H9 (cell line): ENCODE measurements at regions not wholly inside any gene's neighbourhood (a gene's known extent, or its start where the extent isn't known, plus 50 kb on each side); places are given as distances from the start of the nearest gene placed in this dataset.

ENCODE experiments used
- DNase-seq: peaks from one replicate; pipeline ENCODE4 v3.0.0-alpha.2; 2017
- H2AFZ ChIP-seq: one replicate; pipeline ENCODE4 v1.6.1; 2013; ENCODE audit warnings: mild to moderate bottlenecking, low read length, control low read depth, moderate library complexity
- H2AK5ac ChIP-seq: 2 replicates; pipeline ENCODE4 v1.6.1; 2013; ENCODE audit warnings: low read length, control low read depth, mixed read lengths; ENCODE audit not compliant: insufficient read length
- H2BK120ac ChIP-seq: one replicate; pipeline ENCODE4 v1.6.1; 2013; ENCODE audit warnings: low read depth, mild to moderate bottlenecking, low read length, control low read depth, inconsistent platforms; ENCODE audit not compliant: poor library complexity, severe bottlenecking
- H2BK12ac ChIP-seq: 2 replicates; pipeline ENCODE4 v1.6.1; 2013; ENCODE audit warnings: low read length, control low read depth, mixed read lengths, low read depth; ENCODE audit not compliant: insufficient read length
- H2BK15ac ChIP-seq: 2 replicates; pipeline ENCODE4 v1.6.1; 2013; ENCODE audit warnings: low read depth, low read length, control low read depth
- H2BK20ac ChIP-seq: one replicate; pipeline ENCODE4 v1.6.1; 2013; ENCODE audit warnings: low read depth, mild to moderate bottlenecking, low read length, control low read depth, inconsistent platforms; ENCODE audit not compliant: poor library complexity, severe bottlenecking
- H2BK5ac ChIP-seq: 2 replicates; pipeline ENCODE4 v1.6.1; 2013; ENCODE audit warnings: low read length, control low read depth, mixed read lengths; ENCODE audit not compliant: insufficient read length
- H3K14ac ChIP-seq: 2 replicates; pipeline ENCODE4 v1.6.1; 2013; ENCODE audit warnings: low read length, control low read depth; ENCODE audit not compliant: insufficient read depth
- H3K18ac ChIP-seq: 2 replicates; pipeline ENCODE4 v1.6.1; 2013; ENCODE audit warnings: low read depth, mild to moderate bottlenecking, mixed read lengths, low read length, control low read depth; ENCODE audit not compliant: insufficient read length
- H3K23ac ChIP-seq: 2 replicates; pipeline ENCODE4 v1.6.1; 2013; ENCODE audit warnings: low read length, control low read depth, mixed read lengths, low read depth; ENCODE audit not compliant: insufficient read length
- H3K23me2 ChIP-seq: 2 replicates; pipeline ENCODE4 v1.6.1; 2013; ENCODE audit warnings: low read depth, mild to moderate bottlenecking, mixed read lengths, low read length, control low read depth; ENCODE audit not compliant: insufficient read length, poor library complexity, severe bottlenecking
- H3K27ac ChIP-seq: 2 replicates; pipeline ENCODE4 v1.5.1; 2013; ENCODE audit warnings: low read length, control low read depth, mixed read lengths, low read depth; ENCODE audit not compliant: insufficient read length
- H3K27me3 ChIP-seq: 2 replicates; pipeline ENCODE4 v1.6.1; 2013; ENCODE audit warnings: low read length, control low read depth, inconsistent platforms; ENCODE audit not compliant: insufficient read depth
- H3K4ac ChIP-seq: 2 replicates; pipeline ENCODE4 v1.6.1; 2013; ENCODE audit warnings: low read depth, mild to moderate bottlenecking, control low read depth, inconsistent platforms, low read length, moderate library complexity
- H3K4me1 ChIP-seq: 2 replicates; pipeline ENCODE4 v1.6.1; 2013; ENCODE audit warnings: low read length, control low read depth, inconsistent platforms; ENCODE audit not compliant: insufficient read depth
- H3K4me2 ChIP-seq: 2 replicates; pipeline ENCODE4 v1.6.1; 2013; ENCODE audit warnings: low read length, control low read depth, mixed read lengths; ENCODE audit not compliant: insufficient read length, insufficient read depth
- H3K56ac ChIP-seq: 2 replicates; pipeline ENCODE4 v1.6.1; 2013; ENCODE audit warnings: low read depth, mild to moderate bottlenecking, mixed read lengths, low read length, control low read depth; ENCODE audit not compliant: insufficient read length
- H3K79me1 ChIP-seq: 2 replicates; pipeline ENCODE4 v1.6.1; 2013; ENCODE audit warnings: low read depth, mild to moderate bottlenecking, moderate library complexity, low read length, control low read depth, inconsistent platforms; ENCODE audit not compliant: insufficient read depth, poor library complexity, severe bottlenecking
- H3K79me2 ChIP-seq: 2 replicates; pipeline ENCODE4 v1.6.1; 2013; ENCODE audit warnings: low read length, control low read depth, inconsistent platforms; ENCODE audit not compliant: insufficient read depth
- H3K9ac ChIP-seq: 2 replicates; pipeline ENCODE4 v1.6.1; 2013; ENCODE audit warnings: low read length, control low read depth, mixed read lengths; ENCODE audit not compliant: insufficient read length; ENCODE audit errors: extremely low read depth
- H3K9me3 ChIP-seq: one replicate; pipeline ENCODE4 v1.6.1; 2013; ENCODE audit warnings: low read depth, low read length, inconsistent platforms; ENCODE audit not compliant: control insufficient read depth
- H3T11ph ChIP-seq: one replicate; pipeline ENCODE4 v1.6.1; 2013; ENCODE audit warnings: mild to moderate bottlenecking, low read length, control low read depth, inconsistent platforms
- H4K20me1 ChIP-seq: one replicate; pipeline ENCODE4 v1.6.1; 2013; ENCODE audit not compliant: control insufficient read depth, insufficient read length, insufficient read depth
- H4K5ac ChIP-seq: 2 replicates; pipeline ENCODE4 v1.6.1; 2013; ENCODE audit warnings: low read depth, mild to moderate bottlenecking, mixed read lengths, low read length, control low read depth; ENCODE audit not compliant: insufficient read length
- H4K8ac ChIP-seq: replicated peaks from 2 replicates; pipeline ENCODE4 v1.6.1; 2013; ENCODE audit warnings: low read length, control low read depth, mixed read lengths, low read depth; ENCODE audit not compliant: insufficient read length
- H4K91ac ChIP-seq: 2 replicates; pipeline ENCODE4 v1.6.1; 2013; ENCODE audit warnings: low read depth, mild to moderate bottlenecking, moderate library complexity, mixed read lengths, low read length, control low read depth; ENCODE audit not compliant: insufficient read length
- H3K27ac Mint-ChIP-seq, 3 experiments: 2 replicates in 2 of 3; 3 replicates in 1 of 3; pipeline ENCODE4 v1.8.0; 2020 to 2021; ENCODE audit warnings: mixed read lengths in 3 of 3, mild to moderate bottlenecking in 1 of 3, moderate library complexity in 1 of 3
- H3K27me3 Mint-ChIP-seq: 2 replicates; pipeline ENCODE4 v1.8.0; 2021; ENCODE audit warnings: low read depth, mild to moderate bottlenecking, moderate library complexity, mixed read lengths
- H3K36me3 Mint-ChIP-seq, 3 experiments: 2 replicates in 2 of 3; 3 replicates in 1 of 3; pipeline ENCODE4 v1.8.0; 2020 to 2021; ENCODE audit warnings: low read depth in 3 of 3, mixed read lengths in 3 of 3; ENCODE audit not compliant: insufficient read depth in 1 of 3
- H3K4me1 Mint-ChIP-seq, 2 experiments: 2 replicates each; pipeline ENCODE4 v1.8.0; 2020; ENCODE audit warnings: mixed read lengths in 2 of 2
- H3K4me3 Mint-ChIP-seq, 2 experiments: 2 replicates in 1 of 2; 3 replicates in 1 of 2; pipeline ENCODE4 v1.8.0; 2020 to 2021; ENCODE audit warnings: mild to moderate bottlenecking in 2 of 2, mixed read lengths in 2 of 2, moderate library complexity in 1 of 2
- H3K9me3 Mint-ChIP-seq, 2 experiments: 2 replicates in 1 of 2; 3 replicates in 1 of 2; pipeline ENCODE4 v1.8.0; 2020; ENCODE audit warnings: mild to moderate bottlenecking in 2 of 2, mixed read lengths in 2 of 2, moderate library complexity in 1 of 2
- CTCF ChIP-seq: fragments of 200-600 bp; sonication (generic); conservative IDR thresholded peaks from 3 replicates; pipeline ENCODE4 v1.8.0; 2021; ENCODE audit warnings: antibody characterized with exemption, mild to moderate bottlenecking
- WGBS: extraction: QIAGEN DNeasy Blood & Tissue Kit; methylation state at CpG from one replicate; pipeline ENCODE4 v1.1.7; 2013; ENCODE audit warnings: missing lambda C conversion rate, low lambda C conversion rate, mixed read lengths; ENCODE audit not compliant: insufficient read length; ENCODE audit errors: extremely low coverage; 5-methylcytosine and 5-hydroxymethylcytosine counted together

- H3K9me3 Mint-ChIP-seq = no peaks in the 10 kb centered on the region
- no peak overlapping the region for H2BK20ac ChIP-seq
- WGBS = no CpG with 5 or more reads among the region's 3 CpGs
- no peak overlapping the region for H3K14ac ChIP-seq
- H2BK120ac ChIP-seq = no peak overlapping the region
- no peak overlapping the region for H2AK5ac ChIP-seq
- H3K9me3 ChIP-seq = no peaks in the 10 kb centered on the region
- no peak overlapping the region for H3K18ac ChIP-seq
- H4K20me1 ChIP-seq = no peaks in the 10 kb centered on the region
- H3K27ac Mint-ChIP-seq = no peak overlapping the region
- no peak overlapping the region for H3K9ac ChIP-seq
- peaks cover 7 to 8% of the 10 kb centered on the region in 2 experiments for H3K4me1 Mint-ChIP-seq
- H2BK5ac ChIP-seq = no peak overlapping the region
- H3K27me3 Mint-ChIP-seq = peaks cover 15% of the 10 kb centered on the region
- H4K91ac ChIP-seq = no peak overlapping the region
- H3K56ac ChIP-seq = no peak overlapping the region
- no peak overlapping the region for H4K8ac ChIP-seq
- H3K4me1 ChIP-seq = no peaks in the 10 kb centered on the region
- no peak overlapping the region for H3K27ac ChIP-seq
- H3K23me2 ChIP-seq = no peaks in the 10 kb centered on the region
- H3K4ac ChIP-seq = no peak overlapping the region
- no peak overlapping the region for H2BK12ac ChIP-seq
- H2BK15ac ChIP-seq = no peak overlapping the region
- H3K36me3 Mint-ChIP-seq = no peaks in the 10 kb centered on the region; a peak in 1 of 7 replicates
- H3K23ac ChIP-seq = no peak overlapping the region
- H3K4me2 ChIP-seq = no peak overlapping the region
- H3K79me2 ChIP-seq = no peaks in the 10 kb centered on the region
- no peak overlapping the region for H4K5ac ChIP-seq
- no peak for DNase-seq
- no peak overlapping the region for H3K4me3 Mint-ChIP-seq
- no peak overlapping the region for H3T11ph ChIP-seq
- no peak overlapping the region for H2AFZ ChIP-seq
- H3K27me3 ChIP-seq = no peaks in the 10 kb centered on the region
- no peak for TF ChIP-seq CTCF
- no peaks in the 10 kb centered on the region for H3K79me1 ChIP-seq
Measured at GRCh38 chr20:20931632-20932031, 174.5 kb downstream of the LINC00237 start.
